Smooth muscle cell (in vitro differentiated cells): ENCODE measurements at regions not wholly inside any gene's neighbourhood (a gene's known extent, or its start where the extent isn't known, plus 50 kb on each side); places are given as distances from the start of the nearest gene placed in this dataset.

ENCODE experiments used
- DNase-seq: peaks from one replicate; lab custom pipeline; 2025; ENCODE audit not compliant: unreplicated experiment; lab: John Stamatoyannopoulos, UW
- H2AFZ ChIP-seq: fragments of 200-600 bp; sonication (generic); 2 replicates; pipeline ENCODE4 v1.6.0; 2016; ENCODE audit warnings: antibody characterized with exemption, low read depth, mild to moderate bottlenecking
- H3F3A ChIP-seq: fragments of 200-600 bp; sonication (generic); 2 replicates; pipeline ENCODE4 v1.6.0; 2017; ENCODE audit warnings: antibody characterized with exemption, low read depth
- H3K27ac ChIP-seq: fragments of 200-600 bp; sonication (generic); 2 replicates; pipeline ENCODE4 v1.5.1; 2016; ENCODE audit warnings: low read depth, mild to moderate bottlenecking
- H3K27me3 ChIP-seq: fragments of 200-600 bp; sonication (generic); 2 replicates; pipeline ENCODE4 v1.6.1; 2016; ENCODE audit warnings: low read depth, mild to moderate bottlenecking
- H3K36me3 ChIP-seq: fragments of 200-600 bp; sonication (generic); 2 replicates; pipeline ENCODE4 v1.5.1; 2016; ENCODE audit warnings: low read depth
- H3K4me1 ChIP-seq: fragments of 200-600 bp; sonication (generic); 2 replicates; pipeline ENCODE4 v1.5.1; 2016; ENCODE audit warnings: low read depth
- H3K4me2 ChIP-seq: fragments of 200-600 bp; sonication (generic); 2 replicates; pipeline ENCODE4 v1.6.0; 2016; ENCODE audit warnings: mild to moderate bottlenecking
- H3K4me3 ChIP-seq: fragments of 200-600 bp; sonication (generic); 2 replicates; pipeline ENCODE4 v1.5.1; 2016; ENCODE audit warnings: mild to moderate bottlenecking
- H3K79me2 ChIP-seq: fragments of 200-600 bp; sonication (generic); 2 replicates; pipeline ENCODE4 v1.6.0; 2016; ENCODE audit warnings: low read depth, mild to moderate bottlenecking
- H3K9ac ChIP-seq: fragments of 200-600 bp; sonication (generic); 2 replicates; pipeline ENCODE4 v1.6.0; 2016; ENCODE audit warnings: low read depth
- H3K9me3 ChIP-seq: fragments of 200-600 bp; sonication (generic); replicated peaks from 2 replicates; pipeline ENCODE4 v1.5.1; 2016; ENCODE audit warnings: low read depth
- H4K20me1 ChIP-seq: fragments of 200-600 bp; sonication (generic); 2 replicates; pipeline ENCODE4 v1.6.0; 2016; ENCODE audit warnings: low read depth
- WGBS: methylation state at CpG from one replicate; pipeline ENCODE4 v1.1.7; 2016; ENCODE audit warnings: low lambda C conversion rate; 5-methylcytosine and 5-hydroxymethylcytosine counted together
- TF ChIP-seq, protein P1 (sequence below): fragments of 200-600 bp; sonication (generic); IDR thresholded peaks from 2 replicates; pipeline ENCODE4 v1.5.1; 2017; ENCODE audit warnings: borderline replicate concordance, mild to moderate bottlenecking, antibody characterized with exemption; ENCODE audit not compliant: insufficient read depth, poor library complexity, severe bottlenecking

DNA sequence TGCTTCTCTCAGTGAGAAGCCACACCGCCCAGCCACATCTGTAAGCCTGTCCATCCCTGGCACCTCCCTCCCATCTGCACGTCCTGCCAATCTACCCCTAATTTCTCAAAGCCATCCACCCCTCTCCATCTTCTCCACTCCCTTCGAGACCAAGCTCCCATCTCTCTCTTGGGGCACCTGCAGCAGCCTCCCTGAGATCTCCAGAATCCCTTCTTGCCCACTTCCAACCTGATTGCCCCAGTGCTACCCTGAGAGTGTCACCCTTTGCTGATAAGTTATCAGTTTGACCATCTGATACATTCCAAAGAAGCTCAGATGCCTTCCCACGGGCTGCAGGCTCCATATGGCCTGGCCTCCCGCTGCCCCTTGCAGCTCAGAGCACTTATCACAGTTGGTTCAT, 496.1 kb downstream of the SHQ1 start:
- Histone ChIP-seq H4K20me1 (no peaks in the 10 kb centered on the region), H3K4me1 (peaks cover 4% of the 10 kb centered on the region), H3K79me2 (no peaks in the 10 kb centered on the region), H3K4me3 (no peak overlapping the region), H3K9ac (no peak overlapping the region), H3K27me3 (no peaks in the 10 kb centered on the region), H3K27ac (no peak overlapping the region), H2AFZ (no peak overlapping the region), H3K36me3 (no peaks in the 10 kb centered on the region), H3F3A (no peaks in the 10 kb centered on the region), H3K9me3 (no peaks in the 10 kb centered on the region), H3K4me2 (no peak overlapping the region)
- DNase-seq = no peak
- 93% methylated on average over 5 of the region's 5 CpGs for WGBS
- TF ChIP-seq, protein P1, sequence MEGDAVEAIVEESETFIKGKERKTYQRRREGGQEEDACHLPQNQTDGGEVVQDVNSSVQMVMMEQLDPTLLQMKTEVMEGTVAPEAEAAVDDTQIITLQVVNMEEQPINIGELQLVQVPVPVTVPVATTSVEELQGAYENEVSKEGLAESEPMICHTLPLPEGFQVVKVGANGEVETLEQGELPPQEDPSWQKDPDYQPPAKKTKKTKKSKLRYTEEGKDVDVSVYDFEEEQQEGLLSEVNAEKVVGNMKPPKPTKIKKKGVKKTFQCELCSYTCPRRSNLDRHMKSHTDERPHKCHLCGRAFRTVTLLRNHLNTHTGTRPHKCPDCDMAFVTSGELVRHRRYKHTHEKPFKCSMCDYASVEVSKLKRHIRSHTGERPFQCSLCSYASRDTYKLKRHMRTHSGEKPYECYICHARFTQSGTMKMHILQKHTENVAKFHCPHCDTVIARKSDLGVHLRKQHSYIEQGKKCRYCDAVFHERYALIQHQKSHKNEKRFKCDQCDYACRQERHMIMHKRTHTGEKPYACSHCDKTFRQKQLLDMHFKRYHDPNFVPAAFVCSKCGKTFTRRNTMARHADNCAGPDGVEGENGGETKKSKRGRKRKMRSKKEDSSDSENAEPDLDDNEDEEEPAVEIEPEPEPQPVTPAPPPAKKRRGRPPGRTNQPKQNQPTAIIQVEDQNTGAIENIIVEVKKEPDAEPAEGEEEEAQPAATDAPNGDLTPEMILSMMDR = no peak

DNA sequence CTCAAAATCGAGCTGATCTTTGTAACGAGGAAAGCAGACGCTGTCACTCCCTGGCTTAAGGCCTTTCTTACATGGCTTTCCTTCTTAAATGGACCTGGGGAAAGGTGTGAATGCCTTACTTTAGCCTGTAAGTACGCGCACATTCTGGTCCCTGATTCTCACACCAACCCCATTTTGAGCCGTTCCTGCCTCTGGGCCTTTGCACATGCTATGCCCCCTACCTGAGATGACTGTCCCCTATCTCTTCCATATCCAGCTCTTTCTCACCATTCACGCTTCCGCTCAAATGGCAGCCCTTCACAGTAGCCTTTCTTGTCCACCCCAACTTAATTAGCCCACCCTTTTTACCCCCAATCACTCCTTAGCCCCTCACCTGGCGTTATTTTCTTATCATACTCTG, 496.7 kb downstream of the SHQ1 start:
- H3K9ac ChIP-seq = no peak overlapping the region
- no peak overlapping the region for H3K4me3 ChIP-seq
- no peaks in the 10 kb centered on the region for H3K79me2 ChIP-seq
- H3F3A ChIP-seq = no peaks in the 10 kb centered on the region
- H3K9me3 ChIP-seq = no peaks in the 10 kb centered on the region
- DNase-seq = no peak
- no peak overlapping the region for H2AFZ ChIP-seq
- 90% methylated on average over 9 of the region's 9 CpGs for WGBS
- no peak overlapping the region for H3K4me2 ChIP-seq
- peaks cover 4% of the 10 kb centered on the region for H3K4me1 ChIP-seq
- no peak overlapping the region for H3K27ac ChIP-seq
- H3K36me3 ChIP-seq = no peaks in the 10 kb centered on the region
- no peaks in the 10 kb centered on the region for H3K27me3 ChIP-seq
- TF ChIP-seq, protein P1 = no peak
- no peaks in the 10 kb centered on the region for H4K20me1 ChIP-seq

DNA sequence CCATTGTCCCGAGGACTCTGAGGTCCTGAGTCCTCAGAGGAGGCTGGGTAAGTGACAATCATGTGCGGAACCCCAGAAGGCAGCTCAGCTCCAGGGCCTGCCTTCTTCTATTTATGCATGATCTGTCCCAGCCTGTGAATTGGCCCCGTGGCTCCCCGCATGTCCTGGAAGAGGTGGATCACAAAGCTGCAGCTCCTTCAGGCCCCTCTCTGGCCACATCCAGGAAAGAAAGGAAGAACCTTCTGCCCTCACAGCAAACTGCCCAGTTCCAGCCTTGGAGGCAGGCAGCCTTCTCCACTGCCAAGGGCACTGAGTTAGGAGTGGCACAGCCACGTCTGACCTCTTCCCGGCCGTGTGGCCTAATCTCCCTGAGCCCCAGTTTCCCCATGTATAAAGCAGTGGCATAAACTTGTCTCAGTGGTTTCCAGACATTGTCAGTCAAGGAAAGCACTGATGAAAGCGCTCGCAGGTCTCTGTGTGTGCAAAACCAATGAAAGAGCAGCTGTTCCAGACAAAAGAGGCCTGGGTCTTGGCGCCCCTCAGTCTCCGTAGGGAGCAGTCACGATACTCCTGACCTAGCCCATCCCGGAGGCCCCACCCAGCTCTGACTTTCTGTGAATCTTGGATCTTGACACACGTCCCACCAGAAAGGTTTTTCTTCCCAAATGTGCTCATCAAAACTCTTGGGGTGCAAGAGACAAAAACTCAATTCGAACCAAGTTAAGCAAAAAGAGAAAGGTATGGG, 497.3 kb downstream of the SHQ1 start:
- Histone ChIP-seq H3K4me3 (no peak overlapping the region), H4K20me1 (no peaks in the 10 kb centered on the region), H3F3A (peaks cover 3% of the 10 kb centered on the region), H3K4me1 (peaks cover 4% of the 10 kb centered on the region), H3K9ac (no peak overlapping the region), H3K79me2 (no peaks in the 10 kb centered on the region), H3K27ac (no peak overlapping the region), H3K36me3 (no peaks in the 10 kb centered on the region), H2AFZ (no peak overlapping the region), H3K27me3 (no peaks in the 10 kb centered on the region), H3K4me2 (no peak overlapping the region), H3K9me3 (no peaks in the 10 kb centered on the region)
- TF ChIP-seq, protein P1 = no peak
- 84% methylated on average over 15 of the region's 15 CpGs for WGBS
- no peak for DNase-seq

DNA sequence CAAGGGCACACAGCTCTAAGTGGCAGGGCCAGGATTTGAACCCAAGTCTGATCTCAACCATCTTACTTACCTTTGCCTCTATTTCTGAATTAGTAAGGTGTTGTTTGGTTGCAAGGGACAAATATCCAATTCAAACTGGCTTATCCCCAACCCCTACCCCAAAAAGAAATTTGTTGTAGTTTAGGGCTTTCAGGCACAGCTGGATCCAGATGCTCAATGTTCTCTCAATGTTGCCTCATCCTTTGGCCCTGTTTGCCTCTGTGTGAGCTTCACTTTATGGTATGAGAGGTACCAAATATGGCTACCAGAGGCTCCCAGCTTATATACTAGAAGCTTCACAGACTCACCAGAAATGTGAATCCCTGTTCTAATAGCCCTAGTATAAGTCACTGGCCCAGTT, 499.9 kb downstream of the SHQ1 start:
- Histone ChIP-seq H3K27ac (no peak overlapping the region), H3K27me3 (no peaks in the 10 kb centered on the region), H3K9me3 (no peaks in the 10 kb centered on the region), H3F3A (peaks cover 3% of the 10 kb centered on the region), H3K36me3 (no peaks in the 10 kb centered on the region), H3K4me2 (no peak overlapping the region), H3K4me3 (no peak overlapping the region), H2AFZ (no peak overlapping the region), H3K4me1 (no peaks in the 10 kb centered on the region), H3K9ac (no peak overlapping the region), H4K20me1 (no peaks in the 10 kb centered on the region), H3K79me2 (no peaks in the 10 kb centered on the region)
- TF ChIP-seq, protein P1 = no peak
- DNase-seq = no peak
